GM21526 (cell line): ENCODE measurements at regions not wholly inside any gene's neighbourhood (a gene's known extent, or its start where the extent isn't known, plus 50 kb on each side); places are given as distances from the start of the nearest gene placed in this dataset.

Experiments
- ATAC-seq: cut with Tn5 transposase; IDR thresholded peaks from one replicate; pipeline ENCODE4 v1.9.1; 2021; ENCODE audit warnings: moderate library complexity; ENCODE audit not compliant: unreplicated experiment, low FRiP score

DNA sequence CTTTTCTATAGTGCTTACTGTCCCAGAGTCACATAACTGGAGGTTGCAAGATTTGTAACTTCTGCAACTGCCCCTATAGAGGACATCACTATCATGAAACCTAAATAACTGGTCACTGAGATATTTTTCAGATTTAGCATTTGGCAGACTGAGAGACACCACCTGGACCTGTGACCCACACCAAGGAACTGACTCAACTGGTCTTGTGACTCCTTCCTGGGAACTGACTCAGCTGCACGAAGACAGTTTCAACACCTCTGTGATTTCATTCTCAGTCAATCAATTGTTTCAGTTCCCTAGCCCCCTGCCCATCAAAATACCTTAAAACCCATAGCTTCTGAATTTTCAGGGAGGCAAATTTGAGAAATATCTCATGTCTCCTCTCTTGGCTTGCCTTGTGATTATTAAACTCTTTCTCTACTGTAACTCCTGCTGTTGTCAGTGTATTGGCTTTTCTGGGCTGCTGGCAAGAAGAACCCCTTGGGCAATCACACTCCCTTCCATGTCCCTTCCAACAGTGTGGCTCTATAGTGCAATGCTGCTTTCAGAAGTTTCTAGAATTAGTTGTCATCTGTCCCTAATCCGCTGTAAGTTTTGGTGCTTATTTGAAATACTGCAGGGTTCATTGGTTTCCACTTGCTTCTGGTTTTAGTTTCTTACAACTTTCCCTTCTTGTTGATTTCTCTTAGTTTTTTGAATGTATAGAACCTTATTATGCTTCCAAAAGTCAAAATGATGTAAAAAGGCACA is 127.8 kb upstream of the ADCY1 start:
- peak; percentile 56 for ATAC-seq

DNA sequence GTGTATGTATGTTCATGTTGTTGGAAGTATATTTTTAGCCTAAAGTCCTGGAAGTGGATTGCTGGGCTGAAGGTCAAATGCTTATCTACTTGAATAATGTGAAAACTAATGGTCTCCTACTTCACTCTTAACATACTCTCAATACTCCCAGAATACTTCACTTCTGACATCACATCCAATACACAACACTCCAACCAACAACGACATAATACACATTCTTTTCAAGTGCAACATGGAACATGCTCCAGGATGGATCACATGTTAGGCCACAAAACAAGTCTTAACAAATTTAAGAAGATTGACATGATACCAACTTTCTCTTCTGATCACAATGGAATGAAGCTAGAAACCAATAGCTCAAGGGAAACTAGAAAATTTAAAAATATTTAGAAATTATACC is 126.9 kb upstream of the ADCY1 start:
- no peak for ATAC-seq

DNA sequence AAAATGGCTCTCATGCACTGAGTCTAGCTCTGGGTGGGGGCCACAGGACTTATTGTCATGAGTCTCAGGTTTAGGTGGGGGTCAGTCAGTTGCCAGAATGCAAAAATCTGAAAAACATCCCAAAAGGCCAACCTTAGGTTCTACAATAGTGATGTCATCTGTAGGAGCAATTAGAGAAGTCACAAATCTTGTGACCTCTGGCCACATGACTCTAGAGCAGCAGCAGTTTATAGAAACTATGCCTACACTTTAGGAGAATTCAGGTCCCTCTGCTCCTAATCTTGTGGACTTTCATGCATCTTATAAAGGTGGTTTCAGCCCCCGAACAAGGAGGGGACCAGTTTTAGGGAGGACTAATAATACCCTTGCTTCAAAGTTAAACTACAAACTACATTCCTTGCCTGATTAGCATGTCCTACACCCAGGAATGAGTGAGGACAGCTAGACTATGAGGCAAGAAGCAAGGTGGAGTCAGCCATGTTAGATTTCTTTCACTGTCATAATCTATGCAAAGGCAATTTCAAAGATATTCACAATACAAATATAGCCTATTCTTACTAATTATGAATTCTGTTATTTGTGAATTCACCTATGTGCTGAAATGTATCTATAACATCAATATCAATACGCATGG is 123.5 kb upstream of the ADCY1 start:
- ATAC-seq: no peak

DNA sequence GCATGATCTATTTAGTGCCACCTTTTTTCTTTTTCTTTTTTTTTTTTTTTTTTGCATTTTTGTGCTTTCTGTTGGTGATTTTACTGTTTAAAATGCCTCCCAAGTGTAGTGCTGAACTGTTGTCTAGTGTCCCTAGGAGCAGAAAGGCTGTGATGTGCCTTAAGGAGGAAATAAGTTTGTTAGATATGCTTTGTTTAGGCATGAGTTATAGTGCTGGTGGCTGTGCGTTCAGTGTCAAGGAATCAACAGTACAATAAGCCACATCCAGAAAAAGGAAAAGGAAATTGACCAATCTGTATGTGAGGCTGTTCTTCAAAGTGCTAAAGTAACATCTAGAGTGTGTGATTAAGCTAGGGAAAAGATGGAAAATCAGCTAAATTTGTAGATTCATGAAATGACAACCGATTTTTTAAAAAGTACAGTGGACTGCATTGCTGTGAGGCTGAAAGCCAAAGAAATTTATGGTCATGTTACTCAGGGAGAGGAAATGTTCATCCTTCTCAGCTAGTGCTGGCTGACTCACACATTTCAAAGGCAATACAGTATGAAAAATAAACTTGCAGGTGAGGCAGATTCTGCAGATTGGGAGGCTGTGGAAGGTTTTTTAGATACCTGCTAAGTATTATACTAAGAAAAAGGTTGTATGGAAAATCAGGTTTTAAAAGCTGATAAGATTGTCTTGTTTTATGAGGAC is 122.7 kb upstream of the ADCY1 start:
- ATAC-seq: no peak

DNA sequence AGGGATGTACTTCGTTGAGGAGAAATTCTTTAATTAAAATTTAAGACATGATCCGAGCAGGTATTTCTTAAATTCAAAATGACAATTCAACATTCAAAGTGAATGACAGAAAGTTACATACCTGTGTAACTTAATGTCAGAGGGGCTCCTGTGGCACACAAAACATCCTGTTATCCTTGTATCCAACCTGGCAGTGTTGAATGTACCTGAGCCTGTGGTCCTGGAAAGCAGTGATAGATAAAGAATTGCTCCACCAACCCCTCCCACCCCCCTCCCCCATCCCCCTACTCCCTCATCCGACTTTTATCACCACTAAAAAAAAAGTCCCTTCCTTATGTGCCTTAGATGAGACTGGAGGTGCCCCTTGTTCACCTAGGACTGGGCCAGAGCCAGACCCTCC is 119.4 kb upstream of the ADCY1 start:
- ATAC-seq: no peak

DNA sequence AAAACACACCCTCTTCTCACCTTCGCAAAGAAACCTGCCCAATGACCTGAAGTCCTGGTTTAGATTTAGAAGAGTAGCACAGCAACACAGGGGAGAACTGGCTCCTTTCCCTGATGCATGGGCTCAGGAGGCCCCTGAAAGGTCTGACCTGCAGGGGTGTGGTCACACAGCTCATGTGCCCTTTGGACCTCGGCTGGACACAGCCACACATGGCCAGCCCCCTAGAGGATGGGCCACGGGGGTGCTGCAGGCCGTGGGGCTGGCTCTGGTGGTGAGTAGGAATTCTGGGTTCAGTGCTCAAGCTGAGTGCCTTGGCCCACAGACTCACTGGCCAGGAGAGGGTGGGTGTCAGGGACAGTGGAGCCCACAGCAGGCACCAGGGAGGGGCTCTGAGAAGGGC is 118.5 kb upstream of the ADCY1 start:
- no peak for ATAC-seq

DNA sequence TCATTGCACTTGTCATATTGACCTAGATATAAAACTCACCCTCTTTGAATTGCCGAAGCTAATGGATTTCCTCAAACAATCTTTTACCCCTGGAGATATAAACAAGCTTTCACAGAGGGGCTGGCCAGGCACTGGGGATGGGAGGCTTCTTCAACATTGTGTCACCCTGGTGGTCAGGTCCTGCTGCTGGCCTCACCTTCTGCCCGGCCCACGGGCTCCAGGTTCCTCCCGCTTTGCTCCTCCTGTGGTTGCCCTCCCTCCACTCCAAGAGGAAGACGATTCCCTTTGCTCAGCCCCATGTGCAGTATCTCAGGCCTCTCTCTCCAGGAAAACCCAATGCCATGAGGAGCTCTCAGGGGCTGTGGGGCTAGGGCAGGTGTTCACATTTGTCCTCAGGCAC is 118.1 kb upstream of the ADCY1 start:
- no peak for ATAC-seq

DNA sequence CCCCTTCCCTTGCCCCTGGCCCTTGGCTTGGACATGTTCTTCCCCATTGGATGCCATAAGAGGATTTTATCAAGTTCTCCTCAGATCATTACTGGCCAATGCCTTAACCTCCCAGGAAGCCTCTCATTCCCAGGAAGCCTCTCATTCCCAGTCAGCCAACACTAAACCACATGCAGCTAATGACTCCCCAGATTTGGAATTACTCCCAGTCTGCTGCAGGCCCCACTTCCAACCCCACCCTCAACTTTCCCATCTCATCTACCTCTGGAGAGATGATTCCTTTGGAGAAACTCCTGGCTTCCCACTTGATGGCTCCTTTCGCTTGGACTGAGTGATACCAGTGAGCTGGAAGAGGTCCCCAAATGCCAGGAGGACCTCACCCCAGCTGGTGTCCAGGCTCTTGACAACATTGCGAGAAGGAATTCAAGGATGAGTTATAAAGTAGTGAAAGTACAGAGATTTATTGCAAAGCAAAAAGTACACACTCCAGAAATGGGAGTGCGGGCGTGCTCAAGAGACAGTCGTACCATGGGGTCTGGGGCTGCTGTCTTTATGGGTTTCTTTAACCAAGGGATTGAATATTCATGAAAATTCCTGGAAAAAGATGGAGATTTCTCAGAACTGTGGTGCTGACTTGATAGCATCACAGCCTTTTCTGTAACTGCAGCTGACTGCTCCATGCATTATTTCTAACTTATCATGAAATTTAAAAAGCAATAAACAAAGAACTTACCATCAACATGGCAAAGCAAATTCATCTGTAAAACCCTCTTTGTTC is 117.2 kb upstream of the ADCY1 start:
- ATAC-seq: no peak

- no peak for ATAC-seq
These were observed 116.6 kb upstream of the ADCY1 start for GRCh38 chr7:45457591-45457990.

GRCh38 chr7:45459476-45459875 is 114.7 kb upstream of the ADCY1 start:
- no peak for ATAC-seq

DNA sequence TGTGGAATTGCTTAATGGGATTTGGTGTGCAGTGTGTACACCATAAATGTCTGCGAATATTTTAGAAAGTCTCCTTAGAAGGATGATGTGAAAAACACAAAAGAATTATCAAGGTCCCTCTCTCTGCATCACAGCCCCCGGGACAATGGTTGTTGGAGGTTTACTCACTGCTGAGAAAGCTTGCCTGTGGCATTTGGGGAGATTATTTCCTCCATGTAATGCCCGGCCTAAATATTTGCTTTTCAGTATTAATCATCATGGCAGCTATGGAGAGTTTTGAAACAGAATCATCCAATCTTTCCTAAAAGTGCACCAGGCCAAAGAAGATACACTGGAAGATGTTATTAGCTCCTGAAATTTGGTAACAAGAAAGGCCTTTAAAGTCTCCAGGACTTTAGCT is 113.8 kb upstream of the ADCY1 start:
- ATAC-seq: no peak

GRCh38 chr7:45461026-45461425 is 113.1 kb upstream of the ADCY1 start:
- no peak for ATAC-seq

- ATAC-seq: no peak
These were observed 105.1 kb upstream of the ADCY1 start for GRCh38 chr7:45469103-45469502.

DNA sequence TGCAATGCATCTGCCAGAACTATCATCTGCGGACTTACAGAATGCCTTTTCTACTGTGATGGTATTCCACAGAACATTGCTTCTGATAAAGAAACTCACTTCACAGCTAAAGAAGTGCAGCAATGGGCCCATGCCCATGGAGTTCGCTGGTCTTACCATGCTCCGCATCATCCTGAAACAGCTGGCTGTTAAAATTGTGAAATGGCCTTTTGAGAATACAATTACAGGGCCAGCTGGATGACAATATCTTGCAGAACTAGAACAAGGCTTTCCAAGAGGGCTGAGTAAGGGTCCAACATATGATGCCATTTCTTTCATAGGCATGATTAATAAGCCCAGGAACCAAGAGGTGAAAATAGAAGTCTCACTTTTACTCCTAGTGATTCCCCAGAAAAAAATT is 104.1 kb upstream of the ADCY1 start:
- ATAC-seq: no peak

- no peak for ATAC-seq
These were observed 94.4 kb upstream of the ADCY1 start for GRCh38 chr7:45479781-45480180.

DNA sequence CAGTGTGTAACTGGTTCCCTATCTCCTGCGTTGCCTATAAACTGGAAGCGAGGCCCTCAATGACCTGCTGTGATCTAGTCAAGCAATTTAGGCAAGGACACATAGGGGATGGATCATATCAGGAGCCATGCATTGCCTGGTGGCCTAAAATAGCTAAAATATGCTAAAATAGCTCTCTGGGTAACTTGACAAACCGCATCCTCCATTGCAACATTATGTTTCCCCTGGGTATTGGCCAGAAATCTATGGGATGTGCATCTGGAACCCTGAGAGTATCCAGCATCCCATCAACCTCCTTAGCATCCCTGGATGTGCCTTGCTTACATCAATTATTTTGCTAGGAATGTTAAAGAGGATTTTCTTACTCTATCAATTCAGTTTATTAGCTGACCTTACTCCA is 91.7 kb upstream of the ADCY1 start:
- ATAC-seq: no peak

DNA sequence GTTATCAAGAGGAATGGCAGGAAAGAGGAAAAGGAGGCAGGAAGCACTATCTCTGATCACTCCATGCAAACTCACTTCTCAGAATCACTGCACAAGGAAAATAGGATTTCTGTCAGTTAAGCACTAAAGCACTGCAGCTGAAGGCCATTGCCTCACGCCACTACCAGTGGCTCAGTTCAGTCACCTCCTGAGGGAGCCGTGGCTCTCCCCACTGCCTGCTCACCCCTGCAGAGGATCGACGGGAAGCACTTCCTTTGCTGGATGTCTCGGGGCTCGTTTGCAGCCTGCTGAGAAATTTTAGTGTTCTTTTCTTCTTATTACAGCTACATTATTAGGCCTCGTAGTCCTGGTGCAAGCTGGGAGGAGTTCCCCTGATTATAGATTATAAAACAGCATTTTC is 90.1 kb upstream of the ADCY1 start:
- no peak for ATAC-seq

GRCh38 chr7:45486575-45486974 is 87.6 kb upstream of the ADCY1 start:
- no peak for ATAC-seq

DNA sequence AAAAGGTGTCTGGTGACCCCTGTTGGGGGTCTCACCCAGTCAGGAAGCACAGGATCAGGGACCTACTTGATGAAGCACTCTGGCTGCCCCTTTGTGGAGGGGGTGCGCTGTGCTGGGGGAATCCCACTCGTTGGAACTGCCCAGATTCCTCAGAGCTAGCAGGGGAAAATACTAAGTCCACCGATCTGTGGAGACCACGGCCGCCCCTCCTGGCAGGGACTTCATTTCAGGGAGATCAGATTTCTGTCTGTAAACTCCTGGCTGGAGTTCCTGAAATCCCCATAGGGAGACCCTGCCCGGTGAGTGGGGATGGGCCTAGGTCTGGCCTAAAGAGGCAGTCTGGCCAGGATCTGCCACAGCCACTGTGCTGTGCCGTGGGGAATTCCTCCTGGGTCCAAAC is 79.3 kb upstream of the ADCY1 start:
- ATAC-seq: no peak

DNA sequence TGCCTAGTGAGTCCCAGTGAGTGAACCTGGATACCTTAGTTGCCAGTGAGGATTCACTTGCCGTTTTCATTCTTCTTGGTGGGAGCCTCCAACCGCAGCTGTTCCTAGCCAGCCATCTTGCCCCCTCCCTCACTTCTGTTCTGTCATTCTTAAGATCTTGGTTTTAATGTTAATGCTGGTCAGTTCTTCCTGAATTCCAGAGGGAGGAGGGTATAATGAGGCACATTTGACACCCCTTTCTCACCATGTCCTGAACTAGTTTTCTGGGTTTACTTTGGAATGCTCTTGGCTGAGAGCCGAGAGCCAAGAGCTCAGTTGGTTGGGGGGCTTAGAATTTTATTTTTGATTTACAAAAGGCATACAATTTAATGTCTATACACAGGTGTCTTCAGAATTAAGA is 78.5 kb upstream of the ADCY1 start:
- no peak for ATAC-seq

- no peak for ATAC-seq
These were observed 73.9 kb upstream of the ADCY1 start for GRCh38 chr7:45500257-45500656.
